Testis (tissue), 2 donors: ENCODE measurements at regions not wholly inside any gene's neighbourhood (a gene's known extent, or its start where the extent isn't known, plus 50 kb on each side); places are given as distances from the start of the nearest gene placed in this dataset.

ENCODE experiments used
- DNase-seq: peaks from one replicate; pipeline ENCODE4 v3.0.0-alpha.2; 2019
- H3K27ac ChIP-seq, 2 donors: fragments of 200-600 bp; sonication (generic); one replicate each; pipeline ENCODE4 v1.5.1; 2019
- H3K27me3 ChIP-seq: fragments of 200-600 bp; sonication (generic); one replicate; pipeline ENCODE4 v1.5.1; 2019
- H3K36me3 ChIP-seq: fragments of 200-600 bp; sonication (generic); one replicate; pipeline ENCODE4 v1.5.1; 2017; ENCODE audit warnings: low read depth; ENCODE audit errors: missing control alignments
- H3K4me1 ChIP-seq: fragments of 200-600 bp; sonication (generic); one replicate; pipeline ENCODE4 v1.5.1; 2019
- H3K4me3 ChIP-seq, 2 donors: fragments of 200-600 bp; sonication (generic); one replicate each; pipeline ENCODE4 v1.5.1; 2017 to 2019
- H3K9me3 ChIP-seq: fragments of 200-600 bp; sonication (generic); one replicate; pipeline ENCODE4 v1.5.1; 2017
- POLR2A ChIP-seq: fragments of 450-650 bp; IDR thresholded peaks from one replicate; pipeline ENCODE4 v1.6.1; 2017; ENCODE audit warnings: antibody characterized with exemption, mild to moderate bottlenecking, moderate library complexity
- WGBS, 2 donors: methylation state at CpG; one replicate each; pipeline ENCODE4 v1.1.5; 2018; 5-methylcytosine and 5-hydroxymethylcytosine counted together
- intact Hi-C: fragments of 100-400 bp; cut with DNase I; formaldehyde crosslinking; loops from one replicate; pipeline ENCODE4 v1.15.1; 2023; ENCODE audit warnings: low total_unique reads
- TF ChIP-seq, protein P1 (sequence below), 3 experiments: fragments of 450-650 bp in 2 of 3; fragments of 200-600 bp in 1 of 3; sonication (generic) in 1 of 3; IDR thresholded peaks; one replicate each; pipeline ENCODE4 v1.5.1; 2016 to 2019; ENCODE audit warnings: antibody characterized with exemption in 3 of 3, mild to moderate bottlenecking in 2 of 3, moderate library complexity in 1 of 3

DNA sequence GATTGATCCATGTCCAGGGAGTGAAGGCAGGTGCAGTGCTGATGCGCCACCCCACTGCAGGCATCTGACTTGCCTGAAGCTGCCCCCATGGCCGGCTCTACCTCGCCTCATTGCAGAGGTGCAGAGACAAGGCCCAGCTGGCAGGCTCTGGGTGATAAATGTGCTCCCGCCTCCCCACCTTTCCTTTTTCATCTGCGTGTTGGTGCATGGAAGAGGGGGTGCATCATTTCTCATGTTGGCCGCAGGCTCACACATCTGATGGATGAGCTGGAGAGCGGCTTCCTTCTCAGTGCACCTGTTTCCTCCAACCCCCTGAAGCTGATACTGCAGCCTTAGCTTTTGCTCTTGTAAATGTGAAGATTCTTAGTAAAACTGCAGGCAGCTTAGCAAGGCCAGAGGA, 306.0 kb upstream of the KAZN start:
- DNase-seq = no peak

DNA sequence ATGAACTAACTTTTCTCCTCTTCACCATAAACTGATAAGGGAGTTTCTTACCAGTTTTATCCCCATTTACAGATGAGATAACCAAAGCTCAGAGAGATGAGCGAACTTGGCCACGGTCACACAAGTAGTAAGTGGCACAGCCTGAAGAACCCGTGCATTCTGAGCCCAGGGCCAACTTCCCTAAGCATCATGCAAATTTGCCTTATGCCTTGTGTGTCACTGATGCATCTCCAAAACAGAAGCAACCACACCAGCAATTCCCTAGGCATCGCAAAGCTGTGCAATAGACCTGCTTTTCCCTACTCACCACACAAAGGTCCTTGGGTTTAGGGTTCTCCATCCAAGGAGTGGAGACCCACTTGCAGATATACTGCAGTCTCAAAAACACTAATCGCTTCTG, 304.5 kb upstream of the KAZN start:
- no peak for DNase-seq
- H3K4me3 ChIP-seq = no peak overlapping the region
- 91 to 98% methylated on average over 5 of the region's 5 CpGs for WGBS, 2 donors

More for the DNA sequence above, 306.0 kb upstream of the KAZN start:
- Histone ChIP-seq H3K4me1 (no peaks in the 10 kb centered on the region), H3K27me3 (no peaks in the 10 kb centered on the region), H3K9me3 (no peaks in the 10 kb centered on the region), H3K36me3 (no peaks in the 10 kb centered on the region), H3K4me3 (no peak overlapping the region), H3K27ac (no peak overlapping the region)
- intact Hi-C loops = no loop called here
- no peak for TF ChIP-seq POLR2A
- TF ChIP-seq, protein P1, sequence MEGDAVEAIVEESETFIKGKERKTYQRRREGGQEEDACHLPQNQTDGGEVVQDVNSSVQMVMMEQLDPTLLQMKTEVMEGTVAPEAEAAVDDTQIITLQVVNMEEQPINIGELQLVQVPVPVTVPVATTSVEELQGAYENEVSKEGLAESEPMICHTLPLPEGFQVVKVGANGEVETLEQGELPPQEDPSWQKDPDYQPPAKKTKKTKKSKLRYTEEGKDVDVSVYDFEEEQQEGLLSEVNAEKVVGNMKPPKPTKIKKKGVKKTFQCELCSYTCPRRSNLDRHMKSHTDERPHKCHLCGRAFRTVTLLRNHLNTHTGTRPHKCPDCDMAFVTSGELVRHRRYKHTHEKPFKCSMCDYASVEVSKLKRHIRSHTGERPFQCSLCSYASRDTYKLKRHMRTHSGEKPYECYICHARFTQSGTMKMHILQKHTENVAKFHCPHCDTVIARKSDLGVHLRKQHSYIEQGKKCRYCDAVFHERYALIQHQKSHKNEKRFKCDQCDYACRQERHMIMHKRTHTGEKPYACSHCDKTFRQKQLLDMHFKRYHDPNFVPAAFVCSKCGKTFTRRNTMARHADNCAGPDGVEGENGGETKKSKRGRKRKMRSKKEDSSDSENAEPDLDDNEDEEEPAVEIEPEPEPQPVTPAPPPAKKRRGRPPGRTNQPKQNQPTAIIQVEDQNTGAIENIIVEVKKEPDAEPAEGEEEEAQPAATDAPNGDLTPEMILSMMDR (IDR thresholded peaks at IDR 0.05) = no peak
- 80 to 97% methylated on average over 6 to 7 of the region's 7 CpGs for WGBS, 2 donors

DNA sequence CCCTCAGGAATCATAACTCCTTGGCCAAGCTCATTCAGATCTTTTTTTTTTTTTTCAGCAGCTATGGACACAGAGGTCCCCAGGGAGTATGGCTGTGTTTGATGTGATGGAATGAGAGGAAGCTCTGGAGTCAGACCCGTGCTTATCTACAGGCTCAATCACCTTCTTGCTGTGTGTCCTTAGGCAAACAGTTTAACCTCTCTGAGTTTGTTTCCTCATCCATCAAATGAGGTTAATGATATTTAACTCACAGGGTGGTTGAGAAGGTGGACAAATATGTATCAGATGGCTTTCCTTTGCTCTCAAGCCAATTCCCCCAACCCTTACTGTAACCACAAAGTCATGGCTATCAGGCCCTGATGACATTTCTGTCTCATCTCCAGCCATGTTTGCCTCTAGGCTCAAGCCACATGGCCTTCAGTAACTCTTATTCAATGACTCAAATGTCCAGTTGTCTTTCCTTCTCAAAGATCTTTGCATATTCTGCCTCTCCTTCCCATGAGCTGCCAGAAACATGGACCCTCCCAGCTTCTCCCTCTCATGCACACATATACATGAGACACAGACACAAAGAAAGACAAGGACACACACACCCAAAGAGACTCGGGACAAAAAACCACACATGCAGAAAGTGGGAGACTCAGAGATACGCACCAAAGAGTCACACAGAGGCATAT, 303.5 kb upstream of the KAZN start:
- intact Hi-C loops = no loop called here
- Histone ChIP-seq H3K27ac (no peak overlapping the region), H3K4me1 (no peaks in the 10 kb centered on the region), H3K9me3 (no peaks in the 10 kb centered on the region), H3K27me3 (no peaks in the 10 kb centered on the region), H3K4me3 (no peak overlapping the region), H3K36me3 (no peaks in the 10 kb centered on the region)
- no peak for DNase-seq
- WGBS, 2 donors = 81 to 86% methylated on average over 3 of the region's 3 CpGs
- TF ChIP-seq, protein P1 (IDR thresholded peaks at IDR 0.05) = no peak
- TF ChIP-seq POLR2A = no peak

More for the DNA sequence above, 304.5 kb upstream of the KAZN start:
- intact Hi-C loops = no loop called here
- no peaks in the 10 kb centered on the region for H3K4me1 ChIP-seq
- H3K27me3 ChIP-seq = no peaks in the 10 kb centered on the region
- TF ChIP-seq, protein P1 (IDR thresholded peaks at IDR 0.05) = no peak
- no peak for TF ChIP-seq POLR2A
- H3K27ac ChIP-seq = no peak overlapping the region
- H3K9me3 ChIP-seq = no peaks in the 10 kb centered on the region
- H3K36me3 ChIP-seq = no peaks in the 10 kb centered on the region

DNA sequence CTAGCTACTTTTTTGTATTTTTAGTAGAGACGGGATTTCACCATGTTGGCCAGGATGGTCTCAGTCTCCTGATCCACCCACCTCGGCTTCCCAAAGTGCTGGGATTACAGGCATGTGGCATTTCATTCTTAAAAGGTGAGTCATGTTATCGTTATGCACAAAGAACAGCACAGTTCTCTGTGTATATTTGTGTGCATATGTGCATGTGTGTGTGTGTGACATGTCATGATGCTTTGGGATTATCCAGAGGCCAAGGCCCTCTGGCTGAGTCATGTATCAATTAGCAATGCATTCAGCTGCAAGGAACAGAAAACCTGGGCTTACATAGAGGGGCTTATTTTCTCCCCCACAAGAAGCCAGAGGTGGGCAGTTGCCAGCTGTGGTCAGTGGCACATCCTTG, 301.7 kb upstream of the KAZN start:
- WGBS, 2 donors = 81 to 96% methylated on average over 3 of the region's 3 CpGs
- H3K27me3 ChIP-seq = no peaks in the 10 kb centered on the region
- no peak overlapping the region for H3K4me3 ChIP-seq
- no peaks in the 10 kb centered on the region for H3K36me3 ChIP-seq
- no peaks in the 10 kb centered on the region for H3K4me1 ChIP-seq
- no peaks in the 10 kb centered on the region for H3K9me3 ChIP-seq
- TF ChIP-seq, protein P1 (IDR thresholded peaks at IDR 0.05) = no peak
- no peak for TF ChIP-seq POLR2A
- intact Hi-C loops = no loop called here
- no peak overlapping the region for H3K27ac ChIP-seq
- DNase-seq = no peak

DNA sequence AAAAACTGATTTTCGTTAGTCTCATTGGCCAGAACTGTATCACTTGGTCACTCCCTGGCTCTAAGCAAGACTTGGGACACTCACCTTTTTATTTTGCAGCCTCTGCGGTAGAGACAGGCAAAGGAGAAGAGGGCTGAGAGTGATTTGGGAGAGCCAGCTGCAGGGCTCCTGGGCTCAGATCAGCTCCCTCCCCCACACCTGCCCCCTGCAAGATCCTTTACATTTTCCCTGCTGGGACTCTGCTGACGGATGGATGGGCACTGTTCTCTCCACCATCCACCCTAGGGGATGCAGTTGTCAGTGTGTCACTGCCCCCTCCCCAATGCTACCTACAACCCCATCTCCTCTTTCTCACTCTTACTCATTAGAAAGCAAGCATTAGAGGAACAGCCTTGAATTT, 301.1 kb upstream of the KAZN start:
- Histone ChIP-seq H3K4me1 (no peaks in the 10 kb centered on the region), H3K9me3 (no peaks in the 10 kb centered on the region), H3K4me3 (no peak overlapping the region), H3K36me3 (no peaks in the 10 kb centered on the region), H3K27ac (no peak overlapping the region), H3K27me3 (no peaks in the 10 kb centered on the region)
- intact Hi-C loops = no loop called here
- 81% methylated on average over 3 of the region's 3 CpGs for WGBS, 2 donors
- TF ChIP-seq, protein P1 (IDR thresholded peaks at IDR 0.05) = no peak
- no peak for TF ChIP-seq POLR2A
- DNase-seq = no peak
